IMR-90 (cell line): ENCODE measurements at regions not wholly inside any gene's neighbourhood (a gene's known extent, or its start where the extent isn't known, plus 50 kb on each side); places are given as distances from the start of the nearest gene placed in this dataset.

Experiments
- ATAC-seq: fragments of 200-7000 bp; cut with Tn5 transposase; 2 replicates; pipeline ENCODE4 v1.9.1; 2020; ENCODE audit warnings: low read depth, mild to moderate bottlenecking, moderate library complexity
- BruUV-seq: library from RNA; stranded (reverse); fragments of 400-500 nt; replicated peaks from 2 replicates; lab custom pipeline; 2021; lab: Mats Ljungman, UMichigan
- CTCF ChIA-PET: fragments of 300-600 bp; formaldehyde crosslinking; extraction: SDS; loops from one replicate; lab custom pipeline; 2021; ENCODE audit warnings: antibody characterized with exemption; lab: Yijun Ruan, JAX
- POLR2A ChIA-PET: fragments of 300-600 bp; sonication (Branson Sonifier 250); formaldehyde crosslinking; loops from one replicate; lab custom pipeline; 2022; ENCODE audit warnings: antibody characterized with exemption; ENCODE audit not compliant: unreplicated experiment; lab: Charles Lee
- DNase-seq: peaks from one replicate; pipeline ENCODE4 v3.0.0; 2013
- H2AFZ ChIP-seq: replicated peaks from 2 replicates; pipeline ENCODE3; 2013; ENCODE audit warnings: low read length, mild to moderate bottlenecking; ENCODE audit not compliant: poor library complexity
- H2AK5ac ChIP-seq: 2 replicates; pipeline ENCODE4 v1.6.1; 2013; ENCODE audit warnings: low read depth, low read length, inconsistent platforms
- H2AK9ac ChIP-seq: replicated peaks from 2 replicates; pipeline ENCODE3; 2013; ENCODE audit warnings: mild to moderate bottlenecking, low read depth, low read length, moderate library complexity; ENCODE audit not compliant: poor library complexity
- H2BK120ac ChIP-seq: 2 replicates; pipeline ENCODE4 v1.6.1; 2013; ENCODE audit warnings: low read depth, low read length, inconsistent platforms
- H2BK15ac ChIP-seq: 3 replicates; pipeline ENCODE4 v1.6.1; 2013; ENCODE audit warnings: low read depth, low read length, inconsistent platforms
- H2BK20ac ChIP-seq: 2 replicates; pipeline ENCODE4 v1.6.1; 2013; ENCODE audit warnings: low read depth, mild to moderate bottlenecking, inconsistent platforms, low read length, moderate library complexity
- H2BK5ac ChIP-seq: 2 replicates; pipeline ENCODE4 v1.6.1; 2013; ENCODE audit warnings: mild to moderate bottlenecking, low read depth, low read length, inconsistent platforms; ENCODE audit not compliant: poor library complexity, severe bottlenecking
- H3K14ac ChIP-seq: replicated peaks from 2 replicates; pipeline ENCODE4 v1.6.1; 2013; ENCODE audit warnings: low read depth, low read length, inconsistent platforms
- H3K18ac ChIP-seq: 2 replicates; pipeline ENCODE4 v1.6.1; 2013; ENCODE audit warnings: low read depth, low read length, control low read depth
- H3K23ac ChIP-seq: 2 replicates; pipeline ENCODE4 v1.6.1; 2013; ENCODE audit warnings: low read depth, low read length, inconsistent platforms
- H3K27ac ChIP-seq: 2 replicates; pipeline ENCODE4 v1.5.1; 2013; ENCODE audit warnings: mild to moderate bottlenecking, control low read depth, low read length; ENCODE audit not compliant: insufficient read depth
- H3K27me3 ChIP-seq: 2 replicates; pipeline ENCODE4 v1.6.1; 2013; ENCODE audit warnings: low read length; ENCODE audit not compliant: control insufficient read depth, insufficient read depth
- H3K36me3 ChIP-seq: 2 replicates; pipeline ENCODE4 v1.6.1; 2013; ENCODE audit warnings: low read length, mixed read lengths; ENCODE audit not compliant: control insufficient read depth, insufficient read depth
- H3K4ac ChIP-seq: 2 replicates; pipeline ENCODE4 v1.6.1; 2013; ENCODE audit warnings: low read depth, low read length, inconsistent platforms
- H3K4me1 ChIP-seq: 2 replicates; pipeline ENCODE4 v1.6.1; 2013; ENCODE audit warnings: low read length, mixed read lengths; ENCODE audit not compliant: control insufficient read depth, insufficient read depth
- H3K4me2 ChIP-seq: 2 replicates; pipeline ENCODE4 v1.6.1; 2013; ENCODE audit warnings: low read depth, mild to moderate bottlenecking, control low read depth, low read length, moderate library complexity
- H3K4me3 ChIP-seq: 2 replicates; pipeline ENCODE4 v1.5.1; 2013; ENCODE audit warnings: low read depth, mild to moderate bottlenecking, control low read depth, low read length, moderate library complexity; ENCODE audit not compliant: insufficient read depth
- H3K56ac ChIP-seq: 2 replicates; pipeline ENCODE4 v1.6.1; 2013; ENCODE audit warnings: low read length, inconsistent platforms; ENCODE audit not compliant: insufficient read depth; ENCODE audit errors: extremely low read depth
- H3K79me1 ChIP-seq, 2 experiments: 2 replicates each; pipeline ENCODE4 v1.6.1; 2013; ENCODE audit warnings: low read length in 2 of 2, inconsistent platforms in 1 of 2, low read depth in 1 of 2
- H3K9ac ChIP-seq: 2 replicates; pipeline ENCODE4 v1.6.1; 2013; ENCODE audit warnings: low read depth, low read length, control low read depth
- H3K9me1 ChIP-seq: 2 replicates; pipeline ENCODE4 v1.6.1; 2013; ENCODE audit warnings: low read length, inconsistent platforms; ENCODE audit not compliant: insufficient read depth
- H3K9me3 ChIP-seq: 2 replicates; pipeline ENCODE4 v1.6.1; 2013; ENCODE audit warnings: low read length; ENCODE audit not compliant: control insufficient read depth, insufficient read depth
- H4K20me1 ChIP-seq: 2 replicates; pipeline ENCODE4 v1.6.1; 2013; ENCODE audit warnings: low read length, inconsistent platforms; ENCODE audit not compliant: insufficient read depth
- H4K5ac ChIP-seq: 2 replicates; pipeline ENCODE4 v1.6.1; 2013; ENCODE audit warnings: mild to moderate bottlenecking, low read depth, low read length, control low read depth
- H4K8ac ChIP-seq, 2 experiments: 2 replicates each; pipeline ENCODE4 v1.6.1; 2013; ENCODE audit warnings: low read depth in 2 of 2, low read length in 2 of 2, control low read depth in 1 of 2, inconsistent platforms in 1 of 2
- H4K91ac ChIP-seq: 2 replicates; pipeline ENCODE4 v1.6.1; 2013; ENCODE audit warnings: low read depth, low read length, inconsistent platforms; ENCODE audit not compliant: insufficient read depth
- CEBPB ChIP-seq: IDR thresholded peaks from 2 replicates; pipeline ENCODE4 v1.6.1; 2012; ENCODE audit warnings: low read depth, low read length, improper control_type of control experiment
- CHD1 ChIP-seq: IDR thresholded peaks from 2 replicates; pipeline ENCODE4 v1.6.1; 2012; ENCODE audit warnings: low read depth, low read length, improper control_type of control experiment
- ELK1 ChIP-seq: fragments of 150-350 bp; IDR thresholded peaks from 2 replicates; pipeline ENCODE4 v1.6.1; 2016; ENCODE audit warnings: low read depth, mild to moderate bottlenecking, low read length, moderate library complexity, borderline replicate concordance
- FOS ChIP-seq: fragments of 150-350 bp; IDR thresholded peaks from 2 replicates; pipeline ENCODE4 v1.6.1; 2016; ENCODE audit warnings: low read depth, low read length
- MAFK ChIP-seq: IDR thresholded peaks from 2 replicates; pipeline ENCODE4 v1.6.1; 2012; ENCODE audit warnings: low read depth, low read length, improper control_type of control experiment
- MAZ ChIP-seq: IDR thresholded peaks from 2 replicates; pipeline ENCODE4 v1.6.1; 2012; ENCODE audit warnings: low read depth, mild to moderate bottlenecking, low read length, improper control_type of control experiment, moderate library complexity, borderline replicate concordance
- MXI1 ChIP-seq: IDR thresholded peaks from 2 replicates; pipeline ENCODE4 v1.6.1; 2012; ENCODE audit warnings: low read depth, mild to moderate bottlenecking, low read length, moderate library complexity, borderline replicate concordance
- NFE2L2 ChIP-seq: fragments of 150-350 bp; IDR thresholded peaks from 2 replicates; pipeline ENCODE4 v1.6.1; 2016; ENCODE audit warnings: low read depth, mild to moderate bottlenecking, low read length
- POLR2A ChIP-seq: IDR thresholded peaks from 2 replicates; pipeline ENCODE4 v1.6.1; 2012; ENCODE audit warnings: mild to moderate bottlenecking, low read depth, low read length
- RAD21 ChIP-seq: IDR thresholded peaks from 2 replicates; pipeline ENCODE4 v1.6.1; 2012; ENCODE audit warnings: low read length, improper control_type of control experiment
- SMC3 ChIP-seq: fragments of 150-350 bp; IDR thresholded peaks from 2 replicates; pipeline ENCODE4 v1.6.1; 2016; ENCODE audit warnings: low read depth, mild to moderate bottlenecking, antibody characterized with exemption, low read length, moderate library complexity
- USF2 ChIP-seq: fragments of 150-350 bp; IDR thresholded peaks from 2 replicates; pipeline ENCODE4 v1.6.1; 2017; ENCODE audit warnings: mild to moderate bottlenecking, antibody characterized with exemption, low read length, low read depth
- WGBS, 2 experiments: methylation state at CpG; one replicate each; pipeline versions ENCODE4 v1.1.5 to v1.1.7; 2013; ENCODE audit warnings: missing lambda C conversion rate in 2 of 2; ENCODE audit not compliant: insufficient read length in 1 of 2; ENCODE audit errors: extremely low coverage in 2 of 2; 5-methylcytosine and 5-hydroxymethylcytosine counted together
- dilution Hi-C: fragments of 300-500 bp; cut with HindIII; formaldehyde crosslinking; loops from one replicate; pipeline ENCODE4 v1.14.3; 2018; ENCODE audit warnings: low sequenced_read_pairs; ENCODE audit not compliant: unreplicated experiment
- in situ Hi-C: fragments of 300-500 bp; cut with MboI; formaldehyde crosslinking; loops from 3 replicates; pipeline ENCODE4 v1.14.3; 2019; ENCODE audit warnings: low sequenced_read_pairs, inconsistent platforms, mixed read lengths
- intact Hi-C: fragments of 100-400 bp; cut with micrococcal nuclease; formaldehyde crosslinking; loops from 2 replicates; pipeline ENCODE4 v1.10.0; 2022

GRCh38 chr12:89875809-89876208 lies 167.2 kb upstream of the ATP2B1 start:
- dilution Hi-C loops, result no loop called here
- Histone ChIP-seq H2BK15ac (no peak overlapping the region; the same call in 2 of the 3 replicates), H3K4ac (peak overlapping the region; percentile 39; the same call in 1 of the 2 replicates), H2AK5ac (no peak overlapping the region), H2BK5ac (peak overlapping the region; percentile 35), H4K8ac (0 out of 4 replicates have a peak overlapping the region, but pooled peaks of 1 of the 2 experiments have one; percentile 18), H2BK120ac (peak overlapping the region; percentile 63), H2BK20ac (peak overlapping the region; percentile 10; the same call in 1 of the 2 replicates), H4K5ac (peak overlapping the region; percentile 55; the same call in 1 of the 2 replicates), H3K4me3 (no peak overlapping the region), H3K14ac (peak overlapping the region; percentile 22; the same call in 1 of the 2 replicates), H4K20me1 (no peaks in the 10 kb centered on the region), H3K18ac (peak overlapping the region; percentile 16; the same call in 1 of the 2 replicates), H4K91ac (peak overlapping the region; percentile 10; the same call in 1 of the 2 replicates), H3K9me3 (no peaks in the 10 kb centered on the region), H3K79me1 (no peaks in the 10 kb centered on the region), H3K23ac (no peak overlapping the region), H3K56ac (no peak overlapping the region), H3K9ac (no peak overlapping the region), H2AK9ac (no peak overlapping the region), H3K9me1 (peaks cover 15% of the 10 kb centered on the region; the same call in 1 of the 2 replicates), H3K27ac (no peak overlapping the region), H3K36me3 (no peaks in the 10 kb centered on the region), H3K4me2 (no peak overlapping the region), H3K27me3 (no peaks in the 10 kb centered on the region), H3K4me1 (peaks cover 13% of the 10 kb centered on the region), H2AFZ (no peak overlapping the region)
- CTCF ChIA-PET, result interaction anchor here (0.6 kb wide), 1 partner anchor 299 kb away, joined by 3 read pairs; no protein-coding TSS in a partner anchor
- TF ChIP-seq NFE2L2 (no peak), POLR2A (no peak), MXI1 (no peak), SMC3 (no peak), RAD21 (no peak), CEBPB (no peak), FOS (no peak), CHD1 (no peak), MAZ (no peak), MAFK (no peak), USF2 (no peak), ELK1 (no peak)
- in situ Hi-C loops, result no loop called here
- no TSS peak for BruUV-seq
- no peak for ATAC-seq
- POLR2A ChIA-PET, result no interaction called here
- no CpG with 5 or more reads among the region's 1 CpG for WGBS, 2 experiments
- intact Hi-C loops, result no loop called here
- no peak for DNase-seq
